Peyer's patch (tissue), 4 donors: ENCODE measurements at regions not wholly inside any gene's neighbourhood (a gene's known extent, or its start where the extent isn't known, plus 50 kb on each side); places are given as distances from the start of the nearest gene placed in this dataset.

Experiments used
- CTCF ChIP-seq, 6 experiments: fragments of 450-650 bp in 4 of 6; fragments of 200-600 bp in 2 of 6; sonication (generic) in 1 of 6; IDR thresholded peaks; one replicate each; pipeline ENCODE4 v1.5.1; 2017 to 2019; ENCODE audit warnings: antibody characterized with exemption in 6 of 6, mild to moderate bottlenecking in 3 of 6, moderate library complexity in 1 of 6
- POLR2A ChIP-seq, 2 donors: fragments of 450-650 bp; IDR thresholded peaks; one replicate each; pipeline ENCODE4 v1.5.1; 2017; ENCODE audit warnings: antibody characterized with exemption in 2 of 2, mild to moderate bottlenecking in 2 of 2, moderate library complexity in 2 of 2

GRCh38 chr12:32010631-32011336, 51.6 kb downstream of the RESF1 start:
- no peak for TF ChIP-seq CTCF (IDR thresholded peaks at IDR 0.05)
- no peak for TF ChIP-seq POLR2A (IDR thresholded peaks at IDR 0.05)
